Prostate gland (tissue), 2 donors: ENCODE measurements at regions not wholly inside any gene's neighbourhood (a gene's known extent, or its start where the extent isn't known, plus 50 kb on each side); places are given as distances from the start of the nearest gene placed in this dataset.
A peak's percentile ranks its signal among the peaks of the same experiment; 100 is the strongest.

Experiments
- DNase-seq: peaks from one replicate; pipeline ENCODE4 v3.0.0-alpha.2; 2019; ENCODE audit warnings: low spot score
- H3K27ac ChIP-seq, 2 donors: fragments of 200-600 bp; sonication (generic); 2 replicates each; pipeline ENCODE4 v1.5.1; 2017 to 2019
- H3K27me3 ChIP-seq: fragments of 200-600 bp; sonication (generic); replicated peaks from 2 replicates; pipeline ENCODE4 v1.5.1; 2019; ENCODE audit not compliant: insufficient read depth
- H3K36me3 ChIP-seq, 2 donors: fragments of 200-600 bp; sonication (generic); 1 replicate in 1 of 2; 2 replicates in 1 of 2; pipeline versions ENCODE4 v1.5.1 to v1.8.1; 2017 to 2019
- H3K4me1 ChIP-seq: fragments of 200-600 bp; sonication (generic); replicated peaks from 2 replicates; pipeline ENCODE4 v1.5.1; 2019
- H3K4me3 ChIP-seq, 2 donors: fragments of 200-600 bp; sonication (generic); 2 replicates each; pipeline ENCODE4 v1.5.1; 2017 to 2019
- H3K9me3 ChIP-seq: fragments of 200-600 bp; sonication (generic); 2 replicates; pipeline ENCODE4 v1.5.1; 2017
- CTCF ChIP-seq, 4 experiments: fragments of 200-600 bp in 2 of 4; fragments of 450-650 bp in 2 of 4; sonication (generic) in 2 of 4; IDR thresholded peaks; 1 replicate in 3 of 4; 2 replicates in 1 of 4; pipeline ENCODE4 v1.5.1; 2016 to 2019; ENCODE audit warnings: antibody characterized with exemption in 4 of 4, mild to moderate bottlenecking in 2 of 4, moderate library complexity in 2 of 4
- POLR2A ChIP-seq: fragments of 450-650 bp; IDR thresholded peaks from one replicate; pipeline ENCODE4 v1.6.1; 2016; ENCODE audit warnings: antibody characterized with exemption, mild to moderate bottlenecking
- POLR2AphosphoS5 ChIP-seq: sonication (generic); formaldehyde crosslinking; IDR thresholded peaks from one replicate; pipeline ENCODE4 v1.6.1; 2017; ENCODE audit warnings: antibody characterized with exemption
- WGBS: methylation state at CpG from one replicate; pipeline ENCODE4 v1.1.5; 2018; 5-methylcytosine and 5-hydroxymethylcytosine counted together
- intact Hi-C: fragments of 100-400 bp; cut with DNase I; formaldehyde crosslinking; loops from one replicate; pipeline ENCODE4 v1.14.2; 2022

GRCh38 chr5:68441309-68442073 lies 225.9 kb downstream of the PIK3R1 start:
- no peak for DNase-seq
- intact Hi-C loops = no loop called here
- TF ChIP-seq CTCF (IDR thresholded peaks at IDR 0.05) (no peak), POLR2A (no peak), POLR2AphosphoS5 (no peak)

GRCh38 chr5:68443091-68443490 lies 227.5 kb downstream of the PIK3R1 start:
- no peak for TF ChIP-seq POLR2A
- TF ChIP-seq CTCF (IDR thresholded peaks at IDR 0.05) = no peak
- no peak for TF ChIP-seq POLR2AphosphoS5
- Histone ChIP-seq H3K27me3 (no peaks in the 10 kb centered on the region), H3K36me3 (no peaks in the 10 kb centered on the region), H3K4me3 (no peak overlapping the region), H3K27ac (no peak overlapping the region), H3K9me3 (no peaks in the 10 kb centered on the region), H3K4me1 (peaks cover 10% of the 10 kb centered on the region)
- WGBS = 96% methylated on average over 4 of the region's 4 CpGs
- intact Hi-C loops = no loop called here
- no peak for DNase-seq

More at GRCh38 chr5:68441309-68442073, 225.9 kb downstream of the PIK3R1 start:
- Histone ChIP-seq H3K27ac (no peak overlapping the region), H3K9me3 (no peaks in the 10 kb centered on the region), H3K4me1 (peaks cover 10% of the 10 kb centered on the region), H3K4me3 (no peak overlapping the region), H3K36me3 (no peaks in the 10 kb centered on the region), H3K27me3 (no peaks in the 10 kb centered on the region)
- WGBS = 42% methylated on average over 5 of the region's 5 CpGs

GRCh38 chr5:68444048-68444447 lies 228.5 kb downstream of the PIK3R1 start:
- TF ChIP-seq CTCF (IDR thresholded peaks at IDR 0.05) (no peak), POLR2AphosphoS5 (no peak), POLR2A (no peak)
- no peak overlapping the region for H3K4me3 ChIP-seq
- H3K9me3 ChIP-seq = no peaks in the 10 kb centered on the region
- no peaks in the 10 kb centered on the region for H3K36me3 ChIP-seq
- WGBS = 38% methylated on average over 1 of the region's 1 CpG
- no peak for DNase-seq
- no peaks in the 10 kb centered on the region for H3K27me3 ChIP-seq
- intact Hi-C loops = no loop called here
- H3K4me1 ChIP-seq = peaks cover 10% of the 10 kb centered on the region
- H3K27ac ChIP-seq = peak overlapping the region in 1 of 2 donors; percentile 7

- Histone ChIP-seq H3K36me3 (no peaks in the 10 kb centered on the region), H3K4me1 (peaks cover 10% of the 10 kb centered on the region), H3K27ac (peak overlapping the region in 1 of 2 donors; percentile 7), H3K9me3 (no peaks in the 10 kb centered on the region), H3K4me3 (no peak overlapping the region), H3K27me3 (no peaks in the 10 kb centered on the region)
- intact Hi-C loops = no loop called here
- no peak for TF ChIP-seq POLR2A
- TF ChIP-seq POLR2AphosphoS5 = peak; percentile 37
- peak; percentile 7 for DNase-seq
- 43% methylated on average over 5 of the region's 5 CpGs for WGBS
These were observed 229.3 kb downstream of the PIK3R1 start for GRCh38 chr5:68444833-68445232.

- Histone ChIP-seq H3K9me3 (no peaks in the 10 kb centered on the region), H3K36me3 (no peaks in the 10 kb centered on the region), H3K4me1 (peaks cover 10% of the 10 kb centered on the region), H3K27me3 (no peaks in the 10 kb centered on the region), H3K27ac (no peak overlapping the region), H3K4me3 (no peak overlapping the region)
- DNase-seq = no peak
- TF ChIP-seq CTCF (IDR thresholded peaks at IDR 0.05) (no peak), POLR2AphosphoS5 (no peak), POLR2A (no peak)
- intact Hi-C loops = no loop called here
- WGBS = 62% methylated on average over 6 of the region's 6 CpGs
These were observed 229.9 kb downstream of the PIK3R1 start for GRCh38 chr5:68445257-68446069.
